ENCODE measurements at regions not wholly inside any gene's neighbourhood (a gene's known extent, or its start where the extent isn't known, plus 50 kb on each side); places are given as distances from the start of the nearest gene placed in this dataset.

DNA sequence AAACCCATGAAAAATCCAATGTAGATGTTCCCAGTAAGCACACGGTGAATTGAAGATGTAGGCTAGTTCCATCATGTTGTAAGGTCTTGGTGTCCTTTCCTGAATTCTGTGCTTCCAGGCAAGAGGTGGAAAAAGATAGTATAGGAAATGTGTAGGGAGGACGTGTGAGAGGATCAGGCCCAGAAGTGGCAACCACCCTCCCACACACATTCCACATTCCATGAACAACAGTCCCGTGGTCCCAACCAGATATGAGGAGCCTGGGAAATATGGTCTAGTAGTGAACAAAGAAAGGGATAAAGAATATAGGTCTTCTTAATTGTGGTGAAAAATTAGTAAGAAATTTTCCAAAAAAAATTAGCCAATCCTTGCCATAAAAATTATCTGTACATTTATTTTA, 1254.2 kb upstream of the SLC10A2 start:
- TF ChIP-seq, protein P1, sequence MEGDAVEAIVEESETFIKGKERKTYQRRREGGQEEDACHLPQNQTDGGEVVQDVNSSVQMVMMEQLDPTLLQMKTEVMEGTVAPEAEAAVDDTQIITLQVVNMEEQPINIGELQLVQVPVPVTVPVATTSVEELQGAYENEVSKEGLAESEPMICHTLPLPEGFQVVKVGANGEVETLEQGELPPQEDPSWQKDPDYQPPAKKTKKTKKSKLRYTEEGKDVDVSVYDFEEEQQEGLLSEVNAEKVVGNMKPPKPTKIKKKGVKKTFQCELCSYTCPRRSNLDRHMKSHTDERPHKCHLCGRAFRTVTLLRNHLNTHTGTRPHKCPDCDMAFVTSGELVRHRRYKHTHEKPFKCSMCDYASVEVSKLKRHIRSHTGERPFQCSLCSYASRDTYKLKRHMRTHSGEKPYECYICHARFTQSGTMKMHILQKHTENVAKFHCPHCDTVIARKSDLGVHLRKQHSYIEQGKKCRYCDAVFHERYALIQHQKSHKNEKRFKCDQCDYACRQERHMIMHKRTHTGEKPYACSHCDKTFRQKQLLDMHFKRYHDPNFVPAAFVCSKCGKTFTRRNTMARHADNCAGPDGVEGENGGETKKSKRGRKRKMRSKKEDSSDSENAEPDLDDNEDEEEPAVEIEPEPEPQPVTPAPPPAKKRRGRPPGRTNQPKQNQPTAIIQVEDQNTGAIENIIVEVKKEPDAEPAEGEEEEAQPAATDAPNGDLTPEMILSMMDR (IDR thresholded peaks at IDR 0.05; ENCODE audit: low read depth, low read length): no peak
- in situ Hi-C loops (cut with HindIII; ENCODE audit: low sequenced_read_pairs): no loop called here
- DNase-seq (ENCODE audit: low read depth, low spot score): no peak
- no peak overlapping the region for H3K4me3 ChIP-seq (ENCODE audit: low read depth, low read length)

DNA sequence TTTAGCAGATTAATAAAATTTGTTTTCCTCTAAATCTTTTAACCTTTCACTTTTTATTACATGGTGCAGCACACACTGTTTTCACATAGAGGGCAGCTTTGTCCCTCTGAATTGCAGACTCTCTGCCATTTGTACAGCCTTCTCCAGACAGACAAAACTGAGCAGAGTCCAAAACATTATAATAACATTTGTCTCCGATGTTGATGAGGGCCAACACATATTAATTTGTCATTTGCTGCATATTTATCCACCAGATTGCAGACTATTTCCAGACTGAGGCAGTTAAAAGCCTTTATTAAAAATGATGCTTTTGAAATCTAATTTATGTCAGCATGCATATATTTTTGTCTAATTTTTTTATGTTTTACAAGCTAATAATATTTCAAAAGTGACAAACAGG, 1251.9 kb upstream of the SLC10A2 start:
- in situ Hi-C loops (cut with HindIII; ENCODE audit: low sequenced_read_pairs): no loop called here
- DNase-seq (ENCODE audit: low read depth, low spot score): peak; percentile 55
- H3K4me3 ChIP-seq (ENCODE audit: low read depth, low read length): no peak overlapping the region
- TF ChIP-seq, protein P1 (IDR thresholded peaks at IDR 0.05; ENCODE audit: low read depth, low read length): peak; percentile 59

DNA sequence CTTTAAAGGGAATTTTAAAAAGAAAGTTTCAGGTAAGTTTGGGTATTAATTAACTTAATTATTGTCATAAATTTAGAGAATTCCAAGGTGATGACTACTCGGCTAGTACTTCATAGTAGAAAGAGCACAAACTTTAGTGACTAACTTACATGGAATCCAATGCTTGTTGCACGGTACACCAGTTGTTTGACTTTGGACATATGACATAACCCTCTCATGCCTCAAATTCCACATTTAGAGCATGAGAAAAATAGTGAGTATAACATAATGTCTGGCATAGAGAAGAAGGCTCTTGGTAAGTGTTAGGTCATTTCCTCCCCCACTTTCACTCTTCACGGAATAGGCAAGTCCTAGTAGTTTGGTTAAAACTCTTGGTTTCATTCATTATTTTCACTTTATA, 1249.4 kb upstream of the SLC10A2 start:
- H3K4me3 ChIP-seq (ENCODE audit: low read depth, low read length): no peak overlapping the region
- DNase-seq (ENCODE audit: low read depth, low spot score): peak; percentile 93
- TF ChIP-seq, protein P1 (IDR thresholded peaks at IDR 0.05; ENCODE audit: low read depth, low read length): no peak
- in situ Hi-C loops (cut with HindIII; ENCODE audit: low sequenced_read_pairs): no loop called here

DNA sequence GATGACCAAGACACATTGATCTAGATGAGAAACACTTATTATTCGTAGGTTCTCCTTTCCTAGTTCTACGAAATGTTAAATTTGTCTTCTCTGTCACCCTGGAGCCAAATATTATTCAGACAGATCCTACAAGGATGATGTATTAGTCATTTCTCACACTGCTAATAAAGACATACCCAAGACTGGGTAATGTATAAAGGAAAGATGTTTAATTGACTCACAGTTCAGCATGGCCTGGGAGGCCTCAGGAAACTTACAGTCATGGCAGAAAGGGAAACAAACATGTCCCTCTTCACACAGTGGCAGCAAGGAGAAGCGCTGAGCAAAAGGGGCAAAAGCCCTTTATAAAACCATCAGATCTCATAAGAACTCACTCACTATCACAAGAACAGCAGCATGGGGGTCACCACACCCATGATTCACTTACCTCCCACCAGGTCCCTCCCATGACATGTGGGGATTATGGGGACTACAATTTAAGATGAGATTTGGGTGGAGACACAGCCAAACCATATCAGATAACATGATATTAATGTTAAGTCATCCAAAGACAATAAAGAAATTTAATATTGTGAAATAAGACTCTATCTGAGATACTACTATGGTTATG, 1248.8 kb upstream of the SLC10A2 start:
- H3K4me3 ChIP-seq (ENCODE audit: low read depth, low read length): no peak overlapping the region
- in situ Hi-C loops (cut with HindIII; ENCODE audit: low sequenced_read_pairs): no loop called here
- DNase-seq (ENCODE audit: low read depth, low spot score): peak; percentile 9

DNA sequence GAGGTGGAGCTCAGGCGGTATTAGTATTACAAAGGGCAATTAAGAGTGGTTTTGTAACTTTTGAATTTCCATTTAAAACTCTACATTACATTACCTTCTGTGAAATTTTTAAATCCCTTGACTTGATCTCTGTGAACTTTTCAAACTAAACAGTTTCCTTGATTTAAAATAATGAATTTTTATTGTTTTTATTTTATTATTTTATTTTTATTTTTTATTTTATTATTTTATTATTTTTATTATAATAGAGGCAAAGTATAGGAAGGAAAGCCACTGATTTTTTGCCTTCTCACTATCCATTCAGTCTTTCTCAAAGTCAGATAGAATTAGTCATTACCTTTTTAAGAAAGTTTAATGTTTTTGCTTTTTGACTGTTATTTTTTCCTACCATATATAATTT, 1248.1 kb upstream of the SLC10A2 start:
- no peak overlapping the region for H3K4me3 ChIP-seq (ENCODE audit: low read depth, low read length)

More for the DNA sequence above, 1248.8 kb upstream of the SLC10A2 start:
- TF ChIP-seq, protein P1 (IDR thresholded peaks at IDR 0.05; ENCODE audit: low read depth, low read length): no peak

DNA sequence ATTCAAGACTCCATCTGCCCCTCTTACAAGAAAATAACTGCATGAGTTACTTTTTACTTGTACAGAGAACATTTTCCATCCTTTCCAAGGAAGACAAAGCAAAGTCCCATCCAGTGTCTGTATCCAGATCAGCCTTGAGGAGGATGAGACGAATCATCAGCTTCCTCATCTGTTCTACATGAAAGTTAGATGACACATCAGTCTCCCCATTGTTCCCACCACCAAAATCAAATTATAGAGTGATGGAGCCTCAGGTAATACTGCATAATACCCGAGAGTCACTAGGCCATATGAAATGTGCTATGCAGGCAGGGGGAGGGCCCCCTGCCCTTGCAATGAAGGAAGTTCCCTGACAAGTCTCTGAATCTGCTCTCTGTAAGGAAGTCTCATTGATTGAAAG, 1244.6 kb upstream of the SLC10A2 start:
- in situ Hi-C loops (cut with HindIII; ENCODE audit: low sequenced_read_pairs): no loop called here
- DNase-seq (ENCODE audit: low read depth, low spot score): peak; percentile 33
- TF ChIP-seq, protein P1 (IDR thresholded peaks at IDR 0.05; ENCODE audit: low read depth, low read length): no peak
- H3K4me3 ChIP-seq (ENCODE audit: low read depth, low read length): no peak overlapping the region

More for the DNA sequence above, 1248.1 kb upstream of the SLC10A2 start:
- in situ Hi-C loops (cut with HindIII; ENCODE audit: low sequenced_read_pairs): no loop called here
- no peak for DNase-seq (ENCODE audit: low read depth, low spot score)
- TF ChIP-seq, protein P1 (IDR thresholded peaks at IDR 0.05; ENCODE audit: low read depth, low read length): no peak

Measured in astrocyte of the spinal cord (primary cell).